ENCODE measurements at regions not wholly inside any gene's neighbourhood (a gene's known extent, or its start where the extent isn't known, plus 50 kb on each side); places are given as distances from the start of the nearest gene placed in this dataset.
"Not testable (repeated sequence)": the region's sequence is repeated elsewhere in the genome, so short reads cannot be mapped to it uniquely, and the experiment has no call there.

GRCh38 chr9:38253200-38253599, 139.3 kb upstream of the ALDH1B1 start:
- DNase-seq, result no peak

GRCh38 chr9:38251036-38251860, 141.3 kb upstream of the ALDH1B1 start:
- DNase-seq, result no peak

GRCh38 chr9:38250279-38251035, 142.0 kb upstream of the ALDH1B1 start:
- DNase-seq, result no peak

- no peak for DNase-seq
Measured at GRCh38 chr9:38249587-38250210, 142.8 kb upstream of the ALDH1B1 start.

- no peak for DNase-seq
Measured at GRCh38 chr9:38249049-38249448, 143.5 kb upstream of the ALDH1B1 start.

- DNase-seq, result no peak
Measured at GRCh38 chr9:38246833-38247232, 145.7 kb upstream of the ALDH1B1 start.

GRCh38 chr9:38244971-38245370, 147.5 kb upstream of the ALDH1B1 start:
- no peak for DNase-seq

- no peak for DNase-seq
Measured at GRCh38 chr9:38243993-38244392, 148.5 kb upstream of the ALDH1B1 start.

GRCh38 chr9:38242151-38242550, 150.4 kb upstream of the ALDH1B1 start:
- not testable (repeated sequence) for DNase-seq

GRCh38 chr9:38240051-38240450, 152.5 kb upstream of the ALDH1B1 start:
- DNase-seq, result no peak

- DNase-seq, result no peak
Measured at GRCh38 chr9:38235244-38235643, 157.3 kb upstream of the ALDH1B1 start.

- DNase-seq, result no peak
Measured at GRCh38 chr9:38234479-38235170, 157.9 kb upstream of the ALDH1B1 start.

GRCh38 chr9:38233796-38234355, 158.6 kb upstream of the ALDH1B1 start:
- DNase-seq, result no peak

GRCh38 chr9:38233343-38233742, 159.2 kb upstream of the ALDH1B1 start:
- no peak for DNase-seq

- no peak for DNase-seq
Measured at GRCh38 chr9:38232895-38233294, 159.6 kb upstream of the ALDH1B1 start.

GRCh38 chr9:38229504-38230155, 160.6 kb upstream of the SHB start:
- no peak for DNase-seq

- DNase-seq, result no peak
Measured at GRCh38 chr9:38229104-38229500, 160.1 kb upstream of the SHB start.

GRCh38 chr9:38228331-38229103, 159.5 kb upstream of the SHB start:
- DNase-seq, result no peak

- no peak for DNase-seq
Measured at GRCh38 chr9:38227656-38228055, 158.6 kb upstream of the SHB start.

GRCh38 chr9:38227061-38227540, 158.1 kb upstream of the SHB start:
- peak; percentile 91 for DNase-seq

- peak; percentile 91 for DNase-seq
Measured at GRCh38 chr9:38226491-38226951, 157.5 kb upstream of the SHB start.

All from NCI-H1105 (cell line).